NCI-H1417 treated with DMSO at 0.1 percent for 48 hours (cell line): ENCODE measurements at regions not wholly inside any gene's neighbourhood (a gene's known extent, or its start where the extent isn't known, plus 50 kb on each side); places are given as distances from the start of the nearest gene placed in this dataset.

Experiments
- DNase-seq: peaks from one replicate; lab custom pipeline; 2025; lab: John Stamatoyannopoulos, UW

- no peak for DNase-seq
These were observed 53.6 kb upstream of the KCNJ15 start for GRCh38 chr21:38203229-38203628.

DNA sequence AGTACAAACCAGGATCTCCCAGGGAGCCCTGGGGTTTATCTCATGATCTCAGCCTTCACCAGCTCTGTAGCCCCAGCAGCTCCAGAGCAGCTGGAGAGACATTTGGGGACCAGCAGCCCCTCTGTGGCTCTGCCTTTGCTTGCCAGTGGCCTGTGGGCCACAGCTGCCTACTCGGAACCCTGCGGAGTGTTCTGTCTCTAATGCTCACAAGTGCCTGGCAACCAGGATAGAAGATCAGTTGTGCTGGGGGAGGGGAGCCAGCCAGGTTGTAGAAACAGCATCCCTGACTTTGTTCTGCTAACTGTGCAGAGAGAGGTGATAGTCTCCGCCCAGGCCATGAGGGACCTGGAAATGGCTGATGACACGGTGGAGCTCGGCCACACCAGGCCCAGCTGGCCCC is 50.9 kb upstream of the KCNJ15 start:
- no peak for DNase-seq

GRCh38 chr21:38206646-38207045 is 50.1 kb upstream of the KCNJ15 start:
- DNase-seq, result no peak
